ENCODE measurements at regions not wholly inside any gene's neighbourhood (a gene's known extent, or its start where the extent isn't known, plus 50 kb on each side); places are given as distances from the start of the nearest gene placed in this dataset.

DNA sequence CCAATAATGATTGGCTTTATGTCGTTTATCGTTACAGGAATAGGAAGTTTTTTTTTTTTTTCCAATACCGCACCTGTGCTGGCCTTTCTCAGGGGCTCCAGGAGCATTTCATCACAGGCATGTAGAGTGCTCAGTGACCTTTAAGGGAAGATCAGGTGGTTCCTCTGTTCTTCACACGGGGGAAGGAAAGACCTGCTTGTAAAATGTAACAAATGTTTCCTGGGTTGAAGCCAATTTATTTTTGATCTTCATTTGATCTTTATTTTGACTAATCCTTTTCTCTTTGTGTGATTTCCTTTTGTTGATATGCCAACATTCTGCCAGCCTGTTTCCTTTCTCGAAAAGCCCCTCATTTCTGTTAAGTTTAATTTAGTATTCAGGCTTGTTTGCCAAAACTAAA is 61.9 kb upstream of the HBS1L start:
- no peak for TF ChIP-seq EZH2 (IDR thresholded peaks at IDR 0.05)
- TF ChIP-seq, protein P1, sequence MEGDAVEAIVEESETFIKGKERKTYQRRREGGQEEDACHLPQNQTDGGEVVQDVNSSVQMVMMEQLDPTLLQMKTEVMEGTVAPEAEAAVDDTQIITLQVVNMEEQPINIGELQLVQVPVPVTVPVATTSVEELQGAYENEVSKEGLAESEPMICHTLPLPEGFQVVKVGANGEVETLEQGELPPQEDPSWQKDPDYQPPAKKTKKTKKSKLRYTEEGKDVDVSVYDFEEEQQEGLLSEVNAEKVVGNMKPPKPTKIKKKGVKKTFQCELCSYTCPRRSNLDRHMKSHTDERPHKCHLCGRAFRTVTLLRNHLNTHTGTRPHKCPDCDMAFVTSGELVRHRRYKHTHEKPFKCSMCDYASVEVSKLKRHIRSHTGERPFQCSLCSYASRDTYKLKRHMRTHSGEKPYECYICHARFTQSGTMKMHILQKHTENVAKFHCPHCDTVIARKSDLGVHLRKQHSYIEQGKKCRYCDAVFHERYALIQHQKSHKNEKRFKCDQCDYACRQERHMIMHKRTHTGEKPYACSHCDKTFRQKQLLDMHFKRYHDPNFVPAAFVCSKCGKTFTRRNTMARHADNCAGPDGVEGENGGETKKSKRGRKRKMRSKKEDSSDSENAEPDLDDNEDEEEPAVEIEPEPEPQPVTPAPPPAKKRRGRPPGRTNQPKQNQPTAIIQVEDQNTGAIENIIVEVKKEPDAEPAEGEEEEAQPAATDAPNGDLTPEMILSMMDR (IDR thresholded peaks at IDR 0.05) = no peak

All from neural progenitor cell (in vitro differentiated cells).